HCT116 (cell line): ENCODE measurements at regions not wholly inside any gene's neighbourhood (a gene's known extent, or its start where the extent isn't known, plus 50 kb on each side); places are given as distances from the start of the nearest gene placed in this dataset.

Experiments
- ATAC-seq: fragments of 200-7000 bp; cut with Tn5 transposase; 2 replicates; pipeline ENCODE4 v1.9.1; 2020; ENCODE audit warnings: mild to moderate bottlenecking, moderate library complexity
- BruUV-seq: library from RNA; stranded (reverse); fragments of 400-500 nt; replicated peaks from 2 replicates; lab custom pipeline; 2021; lab: Mats Ljungman, UMichigan
- CTCF ChIA-PET: fragments of 300-600 bp; sonication (Branson Sonifier 250); formaldehyde crosslinking; loops from one replicate; lab custom pipeline; 2021; ENCODE audit warnings: antibody characterized with exemption; lab: Charles Lee
- POLR2A ChIA-PET: fragments of 300-600, 350-600 bp; sonication (Branson Sonifier 250); formaldehyde crosslinking; loops from one replicate; lab custom pipeline; 2021; ENCODE audit warnings: antibody characterized with exemption; lab: Charles Lee
- RAD21 ChIA-PET, 2 experiments: fragments of 300-600 bp; sonication (Branson Sonifier 250); formaldehyde crosslinking; loops; one replicate each; lab custom pipeline; 2023; ENCODE audit warnings: low total read pairs in 2 of 2; ENCODE audit not compliant: uncharacterized antibody in 2 of 2, unreplicated experiment in 2 of 2, low non-redundant PET in 1 of 2; lab: Charles Lee
- DNase-seq: peaks from one replicate; pipeline ENCODE4 v3.0.0-alpha.2; 2010; ENCODE audit warnings: low read depth, low spot score
- H2AFZ ChIP-seq: fragments of 200-600 bp; shearing (Covaris generic), sonication (generic); 2 replicates; pipeline ENCODE4 v1.6.1; 2017; ENCODE audit warnings: low read depth, mixed run types, mixed read lengths, antibody characterized with exemption, low read length; ENCODE audit not compliant: poor library complexity, severe bottlenecking
- H3K27ac ChIP-seq: 2 replicates; pipeline ENCODE4 v1.5.1; 2012; ENCODE audit warnings: low read depth, low read length
- H3K27me3 ChIP-seq: fragments of 200-600 bp; sonication (generic); 2 replicates; pipeline ENCODE4 v1.6.1; 2016; ENCODE audit warnings: mixed run types, low read length, mixed read lengths; ENCODE audit not compliant: insufficient read depth
- H3K36me3 ChIP-seq, 2 experiments: fragments of 200-500 bp in 1 of 2; fragments of 200-600 bp in 1 of 2; sonication (Bioruptor generic) in 1 of 2; sonication (generic) in 1 of 2; 2 replicates each; pipeline versions ENCODE4 v1.5.1 to v1.6.1; 2014 to 2016; ENCODE audit warnings: low read length in 2 of 2, inconsistent platforms in 1 of 2, mixed read lengths in 1 of 2, mixed run types in 1 of 2; ENCODE audit not compliant: insufficient read depth in 2 of 2, control insufficient read depth in 1 of 2
- H3K4me1 ChIP-seq, 2 experiments: fragments of 200-600 bp in 1 of 2; sonication (generic) in 1 of 2; 2 replicates each; pipeline versions ENCODE4 v1.5.1 to v1.6.1; 2012 to 2017; ENCODE audit warnings: low read length in 2 of 2, inconsistent platforms in 1 of 2, mild to moderate bottlenecking in 1 of 2, mixed read lengths in 1 of 2, mixed run types in 1 of 2, moderate library complexity in 1 of 2; ENCODE audit not compliant: insufficient read depth in 2 of 2, control insufficient read depth in 1 of 2
- H3K4me2 ChIP-seq: fragments of 200-600 bp; sonication (generic); 2 replicates; pipeline ENCODE4 v1.6.1; 2017; ENCODE audit warnings: mixed run types, low read length, mixed read lengths
- H3K4me3 ChIP-seq, 2 experiments: fragments of 200-600 bp in 1 of 2; sonication (generic) in 1 of 2; replicated peaks in 1 of 2; 2 replicates each; pipeline ENCODE4 v1.5.1; 2011 to 2016; ENCODE audit warnings: low read length in 2 of 2, control low read depth in 1 of 2, low read depth in 1 of 2, mild to moderate bottlenecking in 1 of 2, mixed read lengths in 1 of 2, mixed run types in 1 of 2
- H3K79me2 ChIP-seq: fragments of 200-600 bp; sonication (generic); 2 replicates; pipeline ENCODE4 v1.6.1; 2017; ENCODE audit warnings: mild to moderate bottlenecking, mixed run types, low read length, moderate library complexity, mixed read lengths; ENCODE audit not compliant: insufficient read depth
- H3K9ac ChIP-seq: fragments of 200-600 bp; sonication (generic); 2 replicates; pipeline ENCODE4 v1.6.1; 2016; ENCODE audit warnings: low read length, mixed read lengths
- H3K9me2 ChIP-seq: fragments of 200-600 bp; sonication (generic), shearing (Covaris generic); 2 replicates; pipeline ENCODE4 v1.6.1; 2017; ENCODE audit warnings: mixed run types, mild to moderate bottlenecking, moderate library complexity; ENCODE audit not compliant: insufficient read depth
- H3K9me3 ChIP-seq, 2 experiments: fragments of 200-500 bp in 1 of 2; fragments of 200-600 bp in 1 of 2; sonication (Bioruptor generic) in 1 of 2; sonication (generic) in 1 of 2; 2 replicates each; pipeline ENCODE4 v1.6.1; 2014 to 2017; ENCODE audit warnings: low read length in 2 of 2, mixed read lengths in 2 of 2, inconsistent platforms in 1 of 2, low read depth in 1 of 2, mild to moderate bottlenecking in 1 of 2, mixed run types in 1 of 2, moderate library complexity in 1 of 2; ENCODE audit not compliant: control insufficient read depth in 1 of 2, insufficient read depth in 1 of 2
- H4K20me1 ChIP-seq: fragments of 200-600 bp; sonication (generic), shearing (Covaris generic); 2 replicates; pipeline ENCODE4 v1.6.1; 2017; ENCODE audit warnings: mixed run types, mild to moderate bottlenecking, moderate library complexity; ENCODE audit not compliant: insufficient read depth
- ELF1 ChIP-seq: IDR thresholded peaks from 2 replicates; pipeline ENCODE4 v1.6.1; 2012; ENCODE audit warnings: low read depth, borderline replicate concordance
- EZH2 ChIP-seq: fragments of 200-600 bp; sonication (generic); IDR thresholded peaks from 2 replicates; pipeline ENCODE4 v1.6.1; 2017; ENCODE audit warnings: antibody characterized with exemption, mixed run types
- FOSL1 ChIP-seq: IDR thresholded peaks from 2 replicates; pipeline ENCODE4 v1.6.1; 2012; ENCODE audit warnings: low read depth
- RAD21 ChIP-seq: IDR thresholded peaks from 2 replicates; pipeline ENCODE4 v1.6.1; 2012; ENCODE audit warnings: low read depth, mild to moderate bottlenecking
- SIN3A ChIP-seq: IDR thresholded peaks from 2 replicates; pipeline ENCODE4 v1.6.1; 2012; ENCODE audit warnings: low read depth
- SP1 ChIP-seq: IDR thresholded peaks from 2 replicates; pipeline ENCODE4 v1.6.1; 2012; ENCODE audit warnings: low read depth
- TCF7L2 ChIP-seq: IDR thresholded peaks from 2 replicates; pipeline ENCODE4 v1.7.0; 2011; ENCODE audit warnings: borderline replicate concordance, inconsistent platforms; ENCODE audit not compliant: insufficient read depth, insufficient read length; ENCODE audit errors: extremely low read depth
- YY1 ChIP-seq: IDR thresholded peaks from 2 replicates; pipeline ENCODE4 v1.6.1; 2011; ENCODE audit warnings: low read length, low read depth, moderate library complexity, mild to moderate bottlenecking; ENCODE audit not compliant: insufficient replicate concordance; ENCODE audit errors: extremely low read depth
- ZBTB33 ChIP-seq: IDR thresholded peaks from 2 replicates; pipeline ENCODE4 v1.6.1; 2011; ENCODE audit warnings: mild to moderate bottlenecking, low read length, moderate library complexity; ENCODE audit not compliant: insufficient replicate concordance; ENCODE audit errors: extremely low read depth
- ZFX ChIP-seq: fragments of 450-650 bp; IDR thresholded peaks from 2 replicates; pipeline ENCODE4 v1.6.1; 2017
- intact Hi-C: fragments of 100-400 bp; cut with micrococcal nuclease; formaldehyde crosslinking; loops from 2 replicates; pipeline ENCODE4 v1.10.0; 2022
- TF ChIP-seq, protein P1 (sequence below): IDR thresholded peaks from 2 replicates; pipeline ENCODE4 v1.6.1; 2012
- TF ChIP-seq, protein P2 (sequence below): IDR thresholded peaks from 2 replicates; pipeline ENCODE4 v1.6.1; 2012; ENCODE audit warnings: low read depth

DNA sequence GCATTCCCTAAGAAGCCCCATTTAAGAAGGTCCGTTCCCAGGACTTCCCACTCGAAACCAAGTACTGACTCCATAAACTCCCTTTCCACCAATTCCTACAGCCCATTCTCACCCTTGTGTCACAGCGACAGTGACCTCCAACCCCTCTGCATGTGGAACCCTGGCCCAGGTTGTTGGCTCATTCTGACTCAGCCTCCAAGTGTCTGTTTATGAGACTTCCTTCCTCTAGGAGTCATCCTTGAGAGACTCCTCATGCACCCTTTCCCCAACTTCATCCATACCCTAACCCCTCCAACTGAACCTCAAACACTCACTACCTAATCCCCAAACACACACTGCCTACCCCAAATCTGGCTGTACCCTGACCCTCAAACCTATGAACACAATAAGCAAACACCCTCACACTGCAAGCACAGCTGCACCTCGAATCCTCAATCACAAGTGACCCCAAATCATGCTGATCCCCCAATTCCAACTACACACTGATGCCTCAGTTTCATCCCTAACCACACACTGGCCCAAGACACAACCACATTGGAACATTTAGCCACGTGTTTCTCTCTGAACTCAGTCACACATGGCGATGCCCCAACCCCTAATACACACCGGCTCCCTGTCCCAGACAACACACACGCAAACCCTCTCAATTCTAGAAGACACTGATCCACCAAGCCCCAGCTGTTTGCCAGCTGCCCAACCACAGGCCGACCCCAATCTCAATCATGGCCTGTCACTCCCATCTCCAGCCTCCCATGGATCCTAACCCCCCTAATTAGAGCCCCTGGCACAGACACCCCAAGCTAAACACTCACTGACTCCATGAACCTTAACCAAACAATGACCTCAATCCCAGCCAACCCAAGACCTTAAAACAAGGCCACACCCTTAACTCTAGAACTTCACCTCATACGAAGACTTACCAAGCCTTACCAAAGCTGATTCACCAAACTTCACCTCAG lies 219.6 kb downstream of the CYP26B1 start:
- no peak for ATAC-seq
- Histone ChIP-seq H3K27ac (no peak overlapping the region), H3K4me3 (no peak overlapping the region), H3K27me3 (no peaks in the 10 kb centered on the region)
- no peak for DNase-seq
- BruUV-seq, result no TSS peak
- RAD21 ChIA-PET, result no interaction called here
- POLR2A ChIA-PET, result no interaction called here
- TF ChIP-seq ZFX, result no peak
- TF ChIP-seq ELF1, result no peak
- no peak for TF ChIP-seq TCF7L2
- TF ChIP-seq YY1, result no peak
- no peak for TF ChIP-seq RAD21
- no peak for TF ChIP-seq ZBTB33
- TF ChIP-seq, protein P1, sequence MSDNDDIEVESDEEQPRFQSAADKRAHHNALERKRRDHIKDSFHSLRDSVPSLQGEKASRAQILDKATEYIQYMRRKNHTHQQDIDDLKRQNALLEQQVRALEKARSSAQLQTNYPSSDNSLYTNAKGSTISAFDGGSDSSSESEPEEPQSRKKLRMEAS, result no peak
- no peak for TF ChIP-seq SP1
- TF ChIP-seq SIN3A, result no peak
- TF ChIP-seq, protein P2, sequence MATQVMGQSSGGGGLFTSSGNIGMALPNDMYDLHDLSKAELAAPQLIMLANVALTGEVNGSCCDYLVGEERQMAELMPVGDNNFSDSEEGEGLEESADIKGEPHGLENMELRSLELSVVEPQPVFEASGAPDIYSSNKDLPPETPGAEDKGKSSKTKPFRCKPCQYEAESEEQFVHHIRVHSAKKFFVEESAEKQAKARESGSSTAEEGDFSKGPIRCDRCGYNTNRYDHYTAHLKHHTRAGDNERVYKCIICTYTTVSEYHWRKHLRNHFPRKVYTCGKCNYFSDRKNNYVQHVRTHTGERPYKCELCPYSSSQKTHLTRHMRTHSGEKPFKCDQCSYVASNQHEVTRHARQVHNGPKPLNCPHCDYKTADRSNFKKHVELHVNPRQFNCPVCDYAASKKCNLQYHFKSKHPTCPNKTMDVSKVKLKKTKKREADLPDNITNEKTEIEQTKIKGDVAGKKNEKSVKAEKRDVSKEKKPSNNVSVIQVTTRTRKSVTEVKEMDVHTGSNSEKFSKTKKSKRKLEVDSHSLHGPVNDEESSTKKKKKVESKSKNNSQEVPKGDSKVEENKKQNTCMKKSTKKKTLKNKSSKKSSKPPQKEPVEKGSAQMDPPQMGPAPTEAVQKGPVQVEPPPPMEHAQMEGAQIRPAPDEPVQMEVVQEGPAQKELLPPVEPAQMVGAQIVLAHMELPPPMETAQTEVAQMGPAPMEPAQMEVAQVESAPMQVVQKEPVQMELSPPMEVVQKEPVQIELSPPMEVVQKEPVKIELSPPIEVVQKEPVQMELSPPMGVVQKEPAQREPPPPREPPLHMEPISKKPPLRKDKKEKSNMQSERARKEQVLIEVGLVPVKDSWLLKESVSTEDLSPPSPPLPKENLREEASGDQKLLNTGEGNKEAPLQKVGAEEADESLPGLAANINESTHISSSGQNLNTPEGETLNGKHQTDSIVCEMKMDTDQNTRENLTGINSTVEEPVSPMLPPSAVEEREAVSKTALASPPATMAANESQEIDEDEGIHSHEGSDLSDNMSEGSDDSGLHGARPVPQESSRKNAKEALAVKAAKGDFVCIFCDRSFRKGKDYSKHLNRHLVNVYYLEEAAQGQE, result no peak
- TF ChIP-seq FOSL1, result no peak
- no peak for TF ChIP-seq EZH2
- TF ChIP-seq, all 23 proteins: peak for 0
- intact Hi-C loops, result no loop called here
- peaks cover 0 to 7% of the 10 kb centered on the region in 2 experiments; a peak in 1 of 4 replicates for H3K4me1 ChIP-seq
- H3K36me3 ChIP-seq, result no peaks in the 10 kb centered on the region
- H3K9me2 ChIP-seq, result no peaks in the 10 kb centered on the region
- CTCF ChIA-PET, result interaction anchor here (1.2 kb wide), 1 partner anchor 222 kb away, joined by 3 read pairs; no protein-coding TSS in a partner anchor
- H3K9me3 ChIP-seq, result no peaks in the 10 kb centered on the region
- H3K4me2 ChIP-seq, result no peak overlapping the region
- H2AFZ ChIP-seq, result no peak overlapping the region
- H3K9ac ChIP-seq, result no peak overlapping the region
- no peaks in the 10 kb centered on the region for H3K79me2 ChIP-seq
- H4K20me1 ChIP-seq, result no peaks in the 10 kb centered on the region
